UCSD-AML1 (cell line): ENCODE measurements at regions not wholly inside any gene's neighbourhood (a gene's known extent, or its start where the extent isn't known, plus 50 kb on each side); places are given as distances from the start of the nearest gene placed in this dataset.

Source experiments
- DNase-seq: peaks from one replicate; lab custom pipeline; 2025; ENCODE audit not compliant: unreplicated experiment; lab: John Stamatoyannopoulos, UW

- DNase-seq = no peak
Observed at GRCh38 chr12:20174528-20175175, 193.7 kb upstream of the PDE3A start.

DNA sequence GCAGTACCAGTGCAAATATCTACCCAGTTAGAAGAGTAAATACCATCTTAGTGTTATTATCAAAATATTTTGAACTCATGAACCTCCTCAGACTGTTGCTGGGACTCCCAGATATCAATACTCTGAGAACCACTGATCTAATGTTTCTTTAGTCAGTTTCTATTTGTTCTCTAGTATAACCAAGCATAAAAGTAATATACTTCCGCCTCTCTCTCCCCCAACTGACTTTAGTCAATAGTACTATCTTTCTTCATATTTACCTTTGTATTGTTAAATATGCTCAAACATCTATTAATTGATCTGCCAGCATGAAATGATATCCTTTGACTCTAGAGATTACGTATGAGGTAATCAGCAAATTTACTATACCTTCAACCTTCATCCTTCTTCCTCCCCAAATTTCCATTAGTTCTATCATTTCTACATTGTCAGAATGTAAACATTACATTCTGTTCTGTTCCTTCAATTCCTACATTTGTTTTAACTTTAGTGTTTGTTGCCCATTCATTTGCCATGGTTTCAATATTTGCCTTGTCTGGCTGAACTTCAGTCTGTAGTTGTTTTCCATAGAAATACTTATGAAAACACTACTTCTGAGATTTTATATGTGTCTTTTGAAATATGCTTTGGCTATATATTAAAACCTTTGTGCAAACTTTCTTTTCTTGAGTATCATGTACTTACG is 192.5 kb upstream of the PDE3A start:
- no peak for DNase-seq

DNA sequence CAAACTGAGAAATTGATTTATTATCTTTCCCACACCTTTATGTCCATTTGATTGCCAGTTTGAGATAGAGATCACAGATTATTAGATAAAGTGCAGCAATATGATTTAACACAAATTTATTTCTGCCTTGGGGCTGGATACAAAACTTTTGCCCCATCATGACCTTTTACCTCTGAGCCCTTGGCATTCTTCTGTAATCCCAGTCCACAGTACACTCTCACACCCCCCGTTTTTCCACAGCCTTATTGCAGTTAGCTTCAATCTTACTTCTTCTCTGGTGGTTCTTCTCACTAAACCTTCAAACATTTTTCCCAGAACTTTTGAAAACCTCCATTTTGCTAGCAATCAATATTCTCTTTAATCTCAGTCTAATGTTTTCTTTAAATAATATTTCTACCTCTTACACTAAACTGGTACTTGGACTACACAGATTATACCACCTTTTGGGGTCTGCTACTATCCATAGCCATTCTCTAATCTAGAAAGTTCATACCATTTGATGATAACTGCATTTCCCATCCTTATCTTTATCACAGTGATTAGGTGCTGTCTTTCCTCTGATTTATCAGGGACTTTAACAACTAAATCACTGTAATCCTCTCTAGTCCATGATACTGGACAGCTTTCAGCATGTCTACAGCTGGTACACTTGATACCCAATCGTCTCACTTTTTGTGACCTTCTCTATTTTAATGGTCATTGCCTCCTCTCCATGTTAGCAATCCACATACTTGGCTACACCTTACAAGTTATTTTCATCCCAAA is 186.7 kb upstream of the PDE3A start:
- DNase-seq = no peak

DNA sequence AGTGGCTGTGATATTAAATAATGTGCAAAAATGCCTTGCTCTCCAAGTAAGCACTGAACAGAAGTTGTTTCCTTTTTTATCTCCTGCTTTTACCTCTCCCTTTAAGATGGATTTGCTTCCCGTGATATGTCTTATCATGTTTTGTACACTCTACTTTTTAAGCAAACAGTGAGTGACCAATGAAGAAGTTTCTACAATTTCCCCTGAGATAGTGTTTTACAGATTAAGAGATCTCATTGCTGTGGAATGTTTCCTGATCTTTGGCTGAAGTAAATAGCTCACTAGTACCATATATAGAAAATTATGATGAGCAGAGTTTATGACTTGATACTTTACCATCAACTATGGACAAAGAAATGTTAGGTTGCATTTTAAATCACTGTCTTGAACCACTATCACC is 184.8 kb upstream of the PDE3A start:
- DNase-seq = no peak

GRCh38 chr12:20184514-20184913 is 183.8 kb upstream of the PDE3A start:
- no peak for DNase-seq

GRCh38 chr12:20187456-20187855 is 180.9 kb upstream of the PDE3A start:
- no peak for DNase-seq

GRCh38 chr12:20188930-20189653 is 179.2 kb upstream of the PDE3A start:
- no peak for DNase-seq

- DNase-seq = no peak
Observed at GRCh38 chr12:20189767-20190166, 178.6 kb upstream of the PDE3A start.

DNA sequence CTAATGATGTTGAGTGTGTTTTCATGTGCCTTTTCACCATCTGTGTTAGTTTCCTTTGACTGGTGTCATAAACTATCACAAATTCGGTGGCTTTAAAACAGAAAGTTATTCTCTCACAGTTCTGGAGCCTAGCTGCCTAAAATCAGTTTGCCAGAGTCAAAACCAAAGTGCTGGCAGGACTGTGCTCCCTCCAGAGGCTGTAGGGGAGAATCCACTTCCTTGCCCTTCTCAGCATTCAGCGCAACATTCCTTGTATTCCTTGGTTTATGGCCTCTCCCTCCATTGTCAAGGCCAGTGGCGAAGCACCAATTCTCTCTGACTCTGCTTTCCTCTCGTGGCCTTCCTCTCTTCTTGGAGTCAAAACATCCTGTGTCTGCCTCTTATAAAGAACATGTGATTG is 174.2 kb upstream of the PDE3A start:
- DNase-seq = no peak

DNA sequence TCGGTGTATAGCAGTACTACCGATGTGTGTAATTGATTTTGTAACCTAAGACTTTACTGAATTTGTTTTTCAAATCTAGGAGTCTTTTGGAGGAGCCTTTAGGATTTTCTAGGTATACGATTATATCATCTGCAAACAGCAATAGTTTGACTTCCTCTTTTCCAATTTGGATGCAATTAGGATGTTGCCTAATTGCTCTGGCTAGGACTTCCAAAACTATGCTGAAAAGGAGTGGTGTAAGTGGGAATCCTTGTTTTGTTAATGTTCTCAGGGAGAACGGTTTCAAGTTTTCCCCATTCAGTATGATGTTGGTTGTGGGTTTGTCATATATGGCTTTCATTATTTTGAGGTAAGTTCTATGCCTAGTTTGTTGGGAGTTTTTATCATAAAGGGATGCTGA is 171.6 kb upstream of the PDE3A start:
- DNase-seq = no peak

GRCh38 chr12:20197411-20197810 is 170.9 kb upstream of the PDE3A start:
- no peak for DNase-seq

GRCh38 chr12:20199780-20200179 is 168.6 kb upstream of the PDE3A start:
- DNase-seq = no peak

DNA sequence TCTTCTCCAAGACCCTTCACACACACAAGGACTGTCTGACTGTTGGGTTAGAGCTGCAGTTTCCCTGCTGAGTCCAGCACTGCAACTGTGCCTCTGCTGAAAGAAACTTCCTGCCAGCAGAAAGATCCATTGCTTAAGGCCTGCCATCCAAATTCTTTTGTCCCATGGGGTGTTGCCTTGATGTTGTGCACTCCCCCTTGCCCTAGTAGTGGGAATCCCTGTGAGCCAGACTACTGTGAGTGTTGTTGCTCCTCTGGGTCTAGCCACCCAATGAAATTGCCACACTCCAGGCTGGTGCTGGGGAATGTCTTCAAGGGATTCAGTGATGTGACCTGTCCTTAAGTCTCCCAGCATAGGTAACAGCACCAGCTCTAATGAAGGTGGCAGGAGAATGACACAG is 166.6 kb upstream of the PDE3A start:
- DNase-seq = no peak

DNA sequence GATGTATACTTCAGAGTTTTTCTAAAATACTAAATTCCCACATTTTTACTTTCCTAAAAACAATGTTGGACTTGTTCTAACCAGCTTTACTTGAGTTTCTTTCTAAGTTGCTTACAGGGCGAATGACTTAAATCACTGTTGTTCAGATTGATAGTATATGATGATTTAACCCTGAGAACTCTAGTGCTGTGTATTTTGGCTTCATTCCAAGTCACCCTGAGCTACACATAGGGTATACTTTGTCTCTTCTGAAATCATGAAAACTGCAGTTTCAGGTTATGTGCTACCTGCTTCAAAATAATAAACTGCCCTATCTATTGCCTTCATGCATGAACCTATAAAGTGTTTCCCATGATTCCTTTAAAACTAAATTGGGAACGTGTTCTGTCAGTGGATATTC is 162.5 kb upstream of the PDE3A start:
- DNase-seq = no peak

DNA sequence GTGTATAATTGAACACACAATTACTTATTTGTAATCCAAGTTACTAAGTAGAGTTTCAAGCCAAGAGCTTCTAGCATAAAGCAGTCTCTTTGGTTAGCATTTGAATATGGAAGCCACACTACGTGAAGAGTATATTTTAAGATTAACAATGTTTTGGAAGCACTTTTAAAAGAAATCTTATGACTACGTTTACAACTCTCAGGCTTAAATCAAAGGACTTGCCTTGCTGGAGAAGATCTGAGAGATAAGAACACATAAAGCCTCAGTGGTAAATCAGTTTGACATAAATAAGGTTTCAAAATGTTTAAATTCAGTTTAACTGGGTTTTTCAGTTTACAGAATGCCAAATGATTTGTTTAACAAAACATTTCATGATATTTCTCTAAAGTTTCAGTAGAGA is 161.9 kb upstream of the PDE3A start:
- no peak for DNase-seq

GRCh38 chr12:20210621-20211215 is 157.6 kb upstream of the PDE3A start:
- no peak for DNase-seq

DNA sequence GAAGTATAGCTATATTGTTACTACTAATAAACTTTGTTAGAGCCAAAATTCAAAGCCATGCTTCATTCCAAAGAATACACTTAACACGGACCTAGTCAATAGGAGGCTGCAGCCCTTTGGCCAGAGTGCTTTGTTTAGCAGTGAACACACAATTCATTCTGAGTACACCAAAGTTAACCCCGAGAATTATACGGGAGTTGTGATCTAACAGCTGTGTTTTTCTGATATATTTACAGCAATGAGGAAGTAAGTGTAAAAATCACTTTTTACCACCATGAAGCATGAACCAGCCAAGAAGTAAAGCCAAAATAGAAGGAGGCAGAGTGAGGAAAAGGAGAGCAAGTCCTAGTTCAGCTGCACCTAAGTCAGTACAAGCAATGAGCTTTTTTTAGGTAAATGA is 156.8 kb upstream of the PDE3A start:
- DNase-seq = no peak

GRCh38 chr12:20211981-20212421 is 156.3 kb upstream of the PDE3A start:
- DNase-seq = no peak

GRCh38 chr12:20212658-20213555 is 155.4 kb upstream of the PDE3A start:
- DNase-seq = no peak
